SK-N-SH treated with all-trans-retinoic acid at 6 μM for 48 hours (cell line): ENCODE measurements at regions not wholly inside any gene's neighbourhood (a gene's known extent, or its start where the extent isn't known, plus 50 kb on each side); places are given as distances from the start of the nearest gene placed in this dataset.

Experiments
- ATAC-seq: fragments of 200-7000 bp; cut with Tn5 transposase; 3 replicates; pipeline ENCODE4 v1.9.1; 2020; ENCODE audit warnings: mild to moderate bottlenecking, moderate library complexity
- ARNTL ChIP-seq: fragments of 450-650 bp; formaldehyde crosslinking; IDR thresholded peaks from 2 replicates; pipeline ENCODE4 v1.5.0; 2020; ENCODE audit warnings: low read depth, mild to moderate bottlenecking, moderate library complexity, borderline replicate concordance
- CREB5 ChIP-seq: fragments of 250-450 bp; sonication (Bioruptor Pico); IDR thresholded peaks from 2 replicates; pipeline ENCODE4 v1.5.1; 2020; ENCODE audit warnings: low read depth, mild to moderate bottlenecking, moderate library complexity
- CSRNP3 ChIP-seq: fragments of 250-450 bp; sonication (Bioruptor Pico); IDR thresholded peaks from 2 replicates; pipeline ENCODE4 v1.5.1; 2021; ENCODE audit warnings: mild to moderate bottlenecking, moderate library complexity
- ESRRG ChIP-seq: fragments of 250-450 bp; sonication (Bioruptor Pico); IDR thresholded peaks from 2 replicates; pipeline ENCODE4 v1.6.1; 2021; ENCODE audit warnings: mild to moderate bottlenecking
- GLIS3 ChIP-seq: fragments of 250-450 bp; sonication (Bioruptor Pico); IDR thresholded peaks from 2 replicates; pipeline ENCODE4 v1.5.0; 2020; ENCODE audit warnings: mild to moderate bottlenecking, moderate library complexity
- ISL1 ChIP-seq: fragments of 250-450 bp; sonication (Bioruptor Pico); IDR thresholded peaks from 2 replicates; pipeline ENCODE4 v2.1.2; 2022; ENCODE audit warnings: mild to moderate bottlenecking, moderate library complexity
- OSR1 ChIP-seq: fragments of 250-450 bp; sonication (Bioruptor Pico); IDR thresholded peaks from 2 replicates; pipeline ENCODE4 v1.8.0; 2022; ENCODE audit warnings: moderate library complexity, mild to moderate bottlenecking, inconsistent platforms
- PATZ1 ChIP-seq: fragments of 250-450 bp; sonication (Bioruptor Pico); IDR thresholded peaks from 2 replicates; pipeline ENCODE4 v1.8.0; 2020; ENCODE audit warnings: mild to moderate bottlenecking, moderate library complexity, borderline replicate concordance
- PPARA ChIP-seq: fragments of 250-450 bp; sonication (Bioruptor Pico); IDR thresholded peaks from 2 replicates; pipeline ENCODE4 v1.5.0; 2020; ENCODE audit warnings: mild to moderate bottlenecking, borderline replicate concordance
- RARB ChIP-seq: fragments of 250-450 bp; sonication (Bioruptor Pico); IDR thresholded peaks from 2 replicates; pipeline ENCODE4 v1.8.0; 2021; ENCODE audit warnings: mild to moderate bottlenecking, moderate library complexity
- SNAI2 ChIP-seq: fragments of 250-450 bp; sonication (Bioruptor Pico); IDR thresholded peaks from 2 replicates; pipeline ENCODE4 v1.5.0; 2020; ENCODE audit warnings: mild to moderate bottlenecking, moderate library complexity
- TCF4 ChIP-seq: fragments of 250-450 bp; sonication (Bioruptor Pico); IDR thresholded peaks from 2 replicates; pipeline ENCODE4 v1.8.0; 2021; ENCODE audit warnings: mild to moderate bottlenecking, moderate library complexity, borderline replicate concordance
- TSHZ2 ChIP-seq: fragments of 250-450 bp; sonication (Bioruptor Pico); IDR thresholded peaks from 2 replicates; pipeline ENCODE4 v1.5.0; 2020; ENCODE audit warnings: mild to moderate bottlenecking, moderate library complexity
- ZC3H10 ChIP-seq: fragments of 250-450 bp; sonication (Bioruptor Pico); IDR thresholded peaks from 2 replicates; pipeline ENCODE4 v1.5.1; 2021; ENCODE audit warnings: mild to moderate bottlenecking, moderate library complexity
- ZFP3 ChIP-seq: fragments of 250-450 bp; sonication (Bioruptor Pico); IDR thresholded peaks from 2 replicates; pipeline ENCODE4 v1.5.0; 2020; ENCODE audit warnings: mild to moderate bottlenecking, moderate library complexity
- ZFP30 ChIP-seq: fragments of 450-650 bp; formaldehyde crosslinking; IDR thresholded peaks from 2 replicates; pipeline ENCODE4 v1.5.0; 2022; ENCODE audit warnings: mild to moderate bottlenecking, moderate library complexity
- ZNF565 ChIP-seq: fragments of 450-650 bp; formaldehyde crosslinking; conservative IDR thresholded peaks from 2 replicates; pipeline ENCODE4 v1.5.0; 2020; ENCODE audit warnings: low read depth, mild to moderate bottlenecking, moderate library complexity
- ZNF70 ChIP-seq: fragments of 450-650 bp; formaldehyde crosslinking; IDR thresholded peaks from 2 replicates; pipeline ENCODE4 v1.5.0; 2020; ENCODE audit warnings: mild to moderate bottlenecking, moderate library complexity
- ZNF8 ChIP-seq: fragments of 450-650 bp; formaldehyde crosslinking; IDR thresholded peaks from 2 replicates; pipeline ENCODE4 v1.5.0; 2020; ENCODE audit warnings: mild to moderate bottlenecking, moderate library complexity

GRCh38 chr6:92826633-92827032 lies 592.7 kb downstream of the EPHA7 start:
- no peak for ATAC-seq
- TF ChIP-seq RARB (CRISPR knock-in tag) (no peak), PPARA (CRISPR knock-in tag) (no peak), ZNF70 (CRISPR knock-in tag) (no peak), PATZ1 (no peak), ZFP3 (CRISPR knock-in tag) (no peak), OSR1 (CRISPR knock-in tag) (no peak), ESRRG (CRISPR knock-in tag) (no peak), CREB5 (CRISPR knock-in tag) (no peak), ZNF565 (CRISPR knock-in tag) (no peak), GLIS3 (no peak), TSHZ2 (CRISPR knock-in tag) (no peak), ZNF8 (CRISPR knock-in tag) (no peak), ARNTL (CRISPR knock-in tag) (no peak), TCF4 (CRISPR knock-in tag) (no peak), CSRNP3 (no peak)

- no peak for ATAC-seq
- no peak for TF ChIP-seq RARB (CRISPR knock-in tag)
- TF ChIP-seq ZC3H10 (CRISPR knock-in tag): no peak
- TF ChIP-seq TSHZ2 (CRISPR knock-in tag): no peak
- no peak for TF ChIP-seq ZFP30 (CRISPR knock-in tag)
- TF ChIP-seq, all 23 proteins: peak for 0
Measured at GRCh38 chr6:92822222-92822621, 597.1 kb downstream of the EPHA7 start.

GRCh38 chr6:92820601-92821000 lies 598.8 kb downstream of the EPHA7 start:
- TF ChIP-seq TCF4 (CRISPR knock-in tag): no peak
- TF ChIP-seq ESRRG (CRISPR knock-in tag): no peak
- no peak for TF ChIP-seq ARNTL (CRISPR knock-in tag)
- TF ChIP-seq ZFP30 (CRISPR knock-in tag): no peak
- no peak for TF ChIP-seq SNAI2 (CRISPR knock-in tag)
- TF ChIP-seq CREB5 (CRISPR knock-in tag): no peak
- TF ChIP-seq ZNF8 (CRISPR knock-in tag): no peak
- TF ChIP-seq ZNF70 (CRISPR knock-in tag): no peak
- TF ChIP-seq GLIS3: no peak
- TF ChIP-seq ISL1 (CRISPR knock-in tag): no peak
- ATAC-seq: no peak
